ENCODE measurements at regions not wholly inside any gene's neighbourhood (a gene's known extent, or its start where the extent isn't known, plus 50 kb on each side); places are given as distances from the start of the nearest gene placed in this dataset.
A peak's percentile ranks its signal among the peaks of the same experiment; 100 is the strongest.

GRCh38 chr7:119172043-119172442 lies 947.5 kb downstream of the ANKRD7 start:
- H3K36me3 ChIP-seq (replicated peaks; ENCODE audit: low read depth, low read length): no peaks in the 10 kb centered on the region
- no peaks in the 10 kb centered on the region for H4K20me1 ChIP-seq (ENCODE audit: insufficient read depth, low read length)
- H3K9ac ChIP-seq (ENCODE audit: low read length): no peak overlapping the region
- no peak for TF ChIP-seq EZH2phosphoT487 (IDR thresholded peaks at IDR 0.05; ENCODE audit: low read depth)
- TF ChIP-seq, protein P1, sequence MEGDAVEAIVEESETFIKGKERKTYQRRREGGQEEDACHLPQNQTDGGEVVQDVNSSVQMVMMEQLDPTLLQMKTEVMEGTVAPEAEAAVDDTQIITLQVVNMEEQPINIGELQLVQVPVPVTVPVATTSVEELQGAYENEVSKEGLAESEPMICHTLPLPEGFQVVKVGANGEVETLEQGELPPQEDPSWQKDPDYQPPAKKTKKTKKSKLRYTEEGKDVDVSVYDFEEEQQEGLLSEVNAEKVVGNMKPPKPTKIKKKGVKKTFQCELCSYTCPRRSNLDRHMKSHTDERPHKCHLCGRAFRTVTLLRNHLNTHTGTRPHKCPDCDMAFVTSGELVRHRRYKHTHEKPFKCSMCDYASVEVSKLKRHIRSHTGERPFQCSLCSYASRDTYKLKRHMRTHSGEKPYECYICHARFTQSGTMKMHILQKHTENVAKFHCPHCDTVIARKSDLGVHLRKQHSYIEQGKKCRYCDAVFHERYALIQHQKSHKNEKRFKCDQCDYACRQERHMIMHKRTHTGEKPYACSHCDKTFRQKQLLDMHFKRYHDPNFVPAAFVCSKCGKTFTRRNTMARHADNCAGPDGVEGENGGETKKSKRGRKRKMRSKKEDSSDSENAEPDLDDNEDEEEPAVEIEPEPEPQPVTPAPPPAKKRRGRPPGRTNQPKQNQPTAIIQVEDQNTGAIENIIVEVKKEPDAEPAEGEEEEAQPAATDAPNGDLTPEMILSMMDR (IDR thresholded peaks at IDR 0.05; ENCODE audit: low read depth, low read length): no peak
- H3K4me2 ChIP-seq (ENCODE audit: low read length): no peak overlapping the region
- H3K4me3 ChIP-seq (ENCODE audit: low read length): no peak overlapping the region
- H3K79me2 ChIP-seq (ENCODE audit: low read length): no peaks in the 10 kb centered on the region
- no peak overlapping the region for H3K27ac ChIP-seq (ENCODE audit: low read length)
- no peak overlapping the region for H2AFZ ChIP-seq (ENCODE audit: low read depth, low read length)
- H3K27me3 ChIP-seq (ENCODE audit: low read depth, low read length): no peaks in the 10 kb centered on the region
- H3K9me3 ChIP-seq (ENCODE audit: insufficient read depth, low read length): peaks cover 5% of the 10 kb centered on the region; the same call in 1 of the 2 replicates
- H3K4me1 ChIP-seq (ENCODE audit: low read length): no peaks in the 10 kb centered on the region

DNA sequence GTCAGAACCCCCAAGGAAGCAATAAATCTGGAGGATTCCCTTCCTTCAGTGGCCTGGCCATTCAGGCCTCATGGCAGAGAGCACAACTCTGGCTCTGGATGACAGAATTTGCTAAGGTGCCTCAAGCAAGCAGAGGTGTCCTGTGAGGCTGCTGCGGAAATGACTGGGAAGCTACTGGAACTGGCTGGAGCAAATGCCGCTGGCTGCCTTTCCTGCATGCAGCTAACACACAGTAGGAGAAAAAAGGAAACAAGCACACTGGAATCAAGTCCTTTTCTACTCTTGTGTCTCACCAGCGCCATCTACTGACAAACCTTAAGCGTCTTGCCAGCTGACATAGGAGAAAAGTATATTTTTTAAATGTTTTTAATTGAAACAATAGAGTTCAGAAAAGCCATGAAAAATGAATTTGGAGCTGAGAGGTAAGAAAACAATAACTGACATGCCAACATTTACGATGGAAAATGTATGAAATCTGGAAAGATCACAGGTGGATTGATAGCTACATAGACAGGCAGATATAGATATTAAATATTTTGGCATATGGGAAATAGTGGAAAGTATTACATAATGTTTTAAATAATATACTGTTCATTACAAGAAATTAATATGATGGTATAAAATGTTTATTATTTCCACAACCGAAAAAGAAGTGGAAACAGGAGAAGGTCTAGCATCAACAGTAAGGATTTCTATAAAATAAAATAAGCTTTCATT lies 951.6 kb downstream of the ANKRD7 start:
- no peak overlapping the region for H3K4me3 ChIP-seq (ENCODE audit: low read length)
- H2AFZ ChIP-seq (ENCODE audit: low read depth, low read length): peak overlapping the region; percentile 83; the same call in 1 of the 2 replicates
- no peaks in the 10 kb centered on the region for H3K9me3 ChIP-seq (ENCODE audit: insufficient read depth, low read length)
- H3K4me1 ChIP-seq (ENCODE audit: low read length): no peaks in the 10 kb centered on the region
- no peak for TF ChIP-seq EZH2phosphoT487 (IDR thresholded peaks at IDR 0.05; ENCODE audit: low read depth)
- TF ChIP-seq, protein P1 (IDR thresholded peaks at IDR 0.05; ENCODE audit: low read depth, low read length): peak; percentile 91
- H3K4me2 ChIP-seq (ENCODE audit: low read length): peak overlapping the region; percentile 49
- no peaks in the 10 kb centered on the region for H3K36me3 ChIP-seq (replicated peaks; ENCODE audit: low read depth, low read length)
- H3K9ac ChIP-seq (ENCODE audit: low read length): no peak overlapping the region
- no peak overlapping the region for H3K27ac ChIP-seq (ENCODE audit: low read length)
- H4K20me1 ChIP-seq (ENCODE audit: insufficient read depth, low read length): no peaks in the 10 kb centered on the region
- H3K27me3 ChIP-seq (ENCODE audit: low read depth, low read length): no peaks in the 10 kb centered on the region
- no peaks in the 10 kb centered on the region for H3K79me2 ChIP-seq (ENCODE audit: low read length)

GRCh38 chr7:119177863-119178262 lies 953.4 kb downstream of the ANKRD7 start:
- TF ChIP-seq EZH2phosphoT487 (IDR thresholded peaks at IDR 0.05; ENCODE audit: low read depth): no peak
- TF ChIP-seq, protein P1 (IDR thresholded peaks at IDR 0.05; ENCODE audit: low read depth, low read length): no peak
- no peaks in the 10 kb centered on the region for H3K79me2 ChIP-seq (ENCODE audit: low read length)

GRCh38 chr7:119184124-119184788 lies 959.8 kb downstream of the ANKRD7 start:
- Histone ChIP-seq H3K79me2 (ENCODE audit: low read length) (no peaks in the 10 kb centered on the region), H3K36me3 (replicated peaks; ENCODE audit: low read depth, low read length) (no peaks in the 10 kb centered on the region), H2AFZ (ENCODE audit: low read depth, low read length) (no peak overlapping the region), H3K27ac (ENCODE audit: low read length) (no peak overlapping the region), H3K4me2 (ENCODE audit: low read length) (no peak overlapping the region), H3K4me3 (ENCODE audit: low read length) (no peak overlapping the region), H4K20me1 (ENCODE audit: insufficient read depth, low read length) (no peaks in the 10 kb centered on the region), H3K9me3 (ENCODE audit: insufficient read depth, low read length) (no peaks in the 10 kb centered on the region), H3K4me1 (ENCODE audit: low read length) (no peaks in the 10 kb centered on the region), H3K27me3 (ENCODE audit: low read depth, low read length) (no peaks in the 10 kb centered on the region), H3K9ac (ENCODE audit: low read length) (no peak overlapping the region)
- TF ChIP-seq EZH2phosphoT487 (IDR thresholded peaks at IDR 0.05; ENCODE audit: low read depth): no peak
- TF ChIP-seq, protein P1 (IDR thresholded peaks at IDR 0.05; ENCODE audit: low read depth, low read length): no peak

More at GRCh38 chr7:119177863-119178262, 953.4 kb downstream of the ANKRD7 start:
- no peaks in the 10 kb centered on the region for H3K27me3 ChIP-seq (ENCODE audit: low read depth, low read length)
- H3K4me1 ChIP-seq (ENCODE audit: low read length): no peaks in the 10 kb centered on the region
- H4K20me1 ChIP-seq (ENCODE audit: insufficient read depth, low read length): no peaks in the 10 kb centered on the region
- no peak overlapping the region for H3K9ac ChIP-seq (ENCODE audit: low read length)
- H3K9me3 ChIP-seq (ENCODE audit: insufficient read depth, low read length): no peaks in the 10 kb centered on the region
- H3K4me3 ChIP-seq (ENCODE audit: low read length): no peak overlapping the region
- H3K36me3 ChIP-seq (replicated peaks; ENCODE audit: low read depth, low read length): no peaks in the 10 kb centered on the region
- no peak overlapping the region for H3K4me2 ChIP-seq (ENCODE audit: low read length)
- H2AFZ ChIP-seq (ENCODE audit: low read depth, low read length): no peak overlapping the region
- H3K27ac ChIP-seq (ENCODE audit: low read length): no peak overlapping the region

Data from OCI-LY3 (cell line).